GM18498 (cell line): ENCODE measurements at regions not wholly inside any gene's neighbourhood (a gene's known extent, or its start where the extent isn't known, plus 50 kb on each side); places are given as distances from the start of the nearest gene placed in this dataset.
"Not testable (repeated sequence)": the region's sequence is repeated elsewhere in the genome, so short reads cannot be mapped to it uniquely, and the experiment has no call there.

Experiments used
- ATAC-seq: cut with Tn5 transposase; IDR thresholded peaks from one replicate; pipeline ENCODE4 v1.9.1; 2021; ENCODE audit warnings: mild to moderate bottlenecking, moderate library complexity; ENCODE audit not compliant: unreplicated experiment

GRCh38 chr4:26204249-26204825, 116.5 kb upstream of the RBPJ start:
- no peak for ATAC-seq

GRCh38 chr4:26204911-26205370, 115.9 kb upstream of the RBPJ start:
- no peak for ATAC-seq

GRCh38 chr4:26206339-26206738, 114.5 kb upstream of the RBPJ start:
- no peak for ATAC-seq

- ATAC-seq = no peak
Measured at GRCh38 chr4:26206999-26207398, 113.8 kb upstream of the RBPJ start.

GRCh38 chr4:26207631-26208030, 113.2 kb upstream of the RBPJ start:
- ATAC-seq = no peak

- ATAC-seq = no peak
Measured at GRCh38 chr4:26208237-26208994, 112.4 kb upstream of the RBPJ start.

- ATAC-seq = not testable (repeated sequence)
Measured at GRCh38 chr4:26209378-26209777, 111.4 kb upstream of the RBPJ start.

- ATAC-seq = no peak
Measured at GRCh38 chr4:26212528-26212927, 108.3 kb upstream of the RBPJ start.

- no peak for ATAC-seq
Measured at GRCh38 chr4:26213317-26213716, 107.5 kb upstream of the RBPJ start.

- ATAC-seq = no peak
Measured at GRCh38 chr4:26214994-26215393, 105.8 kb upstream of the RBPJ start.

- ATAC-seq = no peak
Measured at GRCh38 chr4:26215725-26216124, 105.1 kb upstream of the RBPJ start.

GRCh38 chr4:26217481-26217880, 103.3 kb upstream of the RBPJ start:
- ATAC-seq = no peak

- ATAC-seq = peak; percentile 73
Measured at GRCh38 chr4:26217961-26218676, 102.7 kb upstream of the RBPJ start.

- ATAC-seq = peak; percentile 22
Measured at GRCh38 chr4:26218677-26219605, 101.9 kb upstream of the RBPJ start.

GRCh38 chr4:26220696-26221095, 100.1 kb upstream of the RBPJ start:
- no peak for ATAC-seq

GRCh38 chr4:26223155-26223554, 97.7 kb upstream of the RBPJ start:
- no peak for ATAC-seq

- no peak for ATAC-seq
Measured at GRCh38 chr4:26226629-26227376, 94.0 kb upstream of the RBPJ start.

GRCh38 chr4:26227601-26228229, 93.1 kb upstream of the RBPJ start:
- no peak for ATAC-seq

GRCh38 chr4:26228883-26229282, 91.9 kb upstream of the RBPJ start:
- ATAC-seq = no peak

- ATAC-seq = no peak
Measured at GRCh38 chr4:26229974-26230373, 90.8 kb upstream of the RBPJ start.
